ENCODE measurements at regions not wholly inside any gene's neighbourhood (a gene's known extent, or its start where the extent isn't known, plus 50 kb on each side); places are given as distances from the start of the nearest gene placed in this dataset.
"Not testable (repeated sequence)": the region's sequence is repeated elsewhere in the genome, so short reads cannot be mapped to it uniquely, and the experiment has no call there.

DNA sequence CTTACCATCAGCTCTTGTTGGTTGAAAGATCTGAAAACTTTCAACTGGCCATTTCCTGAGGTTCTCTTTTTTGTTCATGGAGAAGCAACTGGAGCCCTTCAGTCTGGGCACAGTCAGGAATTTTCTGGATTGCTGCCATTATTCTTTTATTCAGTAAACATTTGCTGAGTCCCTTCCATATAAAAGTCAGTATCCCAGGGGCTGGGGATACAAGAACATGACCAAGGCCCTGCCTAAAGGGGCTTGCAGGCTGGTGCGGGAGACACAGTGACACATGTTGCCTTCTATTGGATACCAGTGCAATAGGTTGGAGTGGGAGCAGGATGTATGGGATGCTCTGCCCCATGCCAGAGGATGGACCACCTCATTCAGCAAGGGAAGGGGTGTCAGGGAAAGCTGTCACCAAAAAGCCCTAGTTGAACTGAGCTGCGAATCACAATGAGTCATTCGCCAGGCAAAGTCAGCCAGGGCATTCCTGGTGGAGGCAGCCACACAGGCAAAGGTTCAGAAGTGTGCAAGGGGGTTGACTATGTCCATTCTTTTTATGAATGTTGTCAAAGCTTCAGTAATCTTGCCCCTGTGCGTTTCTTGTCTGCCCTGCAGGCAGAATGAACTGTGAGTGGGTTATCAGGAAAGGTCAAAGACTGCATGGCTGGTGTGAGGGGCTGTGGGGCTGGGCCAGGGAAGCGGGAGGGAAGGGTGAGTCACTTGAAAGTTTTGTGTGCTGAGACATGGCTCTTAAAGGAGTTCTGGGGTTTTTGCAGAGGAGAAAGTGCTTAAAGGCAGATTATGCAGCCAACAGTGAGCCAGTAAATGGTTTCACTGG lies 395.9 kb downstream of the KCNRG start:
- H3K4me3 ChIP-seq (ENCODE audit: low read length) = no peak overlapping the region
- H3K9me3 ChIP-seq (ENCODE audit: low read depth, low read length) = no peaks in the 10 kb centered on the region
- H3K27me3 ChIP-seq (ENCODE audit: insufficient read depth, low read length) = no peaks in the 10 kb centered on the region
- no peaks in the 10 kb centered on the region for H3K4me1 ChIP-seq (ENCODE audit: insufficient read depth, low read length)

DNA sequence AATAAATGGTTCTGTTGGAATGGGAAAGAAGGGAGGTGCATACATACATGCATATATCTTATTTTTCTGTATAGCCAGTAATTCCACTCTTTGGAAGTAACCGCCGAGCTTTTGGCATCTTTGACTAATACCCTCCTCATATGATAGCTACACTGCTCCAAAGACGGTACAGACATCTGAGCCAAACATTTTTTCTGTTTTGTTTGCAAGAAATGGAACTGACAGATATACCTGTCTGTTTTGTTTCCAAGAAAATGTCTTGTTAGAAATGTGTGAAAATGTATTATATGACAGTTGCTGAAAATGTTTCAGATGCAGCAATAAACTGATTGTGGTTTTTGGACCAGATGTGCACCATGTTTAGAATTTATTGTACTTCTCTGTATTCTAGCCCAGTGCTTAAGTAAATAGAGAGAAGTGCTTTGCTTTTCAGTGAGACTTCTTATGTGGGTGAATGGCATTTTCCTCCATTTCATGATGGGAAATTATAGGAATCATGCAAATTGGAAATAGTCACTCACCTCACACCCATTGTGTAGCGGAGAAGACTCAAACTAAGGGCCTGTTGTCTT lies 396.9 kb downstream of the KCNRG start:
- Histone ChIP-seq H3K4me3 (ENCODE audit: low read length) (no peak overlapping the region), H3K27me3 (ENCODE audit: insufficient read depth, low read length) (no peaks in the 10 kb centered on the region), H3K9me3 (ENCODE audit: low read depth, low read length) (no peaks in the 10 kb centered on the region), H3K4me1 (ENCODE audit: insufficient read depth, low read length) (no peaks in the 10 kb centered on the region)

- Histone ChIP-seq H3K4me1 (ENCODE audit: insufficient read depth, low read length) (no peaks in the 10 kb centered on the region), H3K27me3 (ENCODE audit: insufficient read depth, low read length) (no peaks in the 10 kb centered on the region), H3K9me3 (ENCODE audit: low read depth, low read length) (no peaks in the 10 kb centered on the region)
Observed at GRCh38 chr13:50414640-50415039, 399.4 kb downstream of the KCNRG start.

DNA sequence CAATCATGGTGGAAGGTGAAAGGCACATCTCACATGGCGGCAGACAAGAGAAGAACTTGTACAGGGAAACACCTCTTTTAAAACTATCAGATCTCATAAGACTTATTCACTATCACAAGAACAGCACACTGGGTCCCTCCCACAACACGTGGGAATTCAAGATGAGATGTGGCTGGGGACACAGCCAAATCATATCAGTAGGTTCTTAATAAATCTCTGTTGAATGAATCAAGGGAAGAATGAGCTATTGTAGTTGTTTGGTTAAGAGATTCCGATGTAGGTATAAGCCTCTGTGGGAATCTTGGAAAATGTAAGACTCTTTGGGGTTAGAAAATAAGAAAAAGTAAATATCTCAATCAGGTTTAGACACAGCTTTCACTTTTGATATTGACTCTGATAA lies 400.2 kb downstream of the KCNRG start:
- no peaks in the 10 kb centered on the region for H3K27me3 ChIP-seq (ENCODE audit: insufficient read depth, low read length)
- no peaks in the 10 kb centered on the region for H3K4me1 ChIP-seq (ENCODE audit: insufficient read depth, low read length)
- H3K4me3 ChIP-seq (ENCODE audit: low read length) = no peak overlapping the region
- H3K9me3 ChIP-seq (ENCODE audit: low read depth, low read length) = no peaks in the 10 kb centered on the region

More at GRCh38 chr13:50414640-50415039, 399.4 kb downstream of the KCNRG start:
- H3K4me3 ChIP-seq (ENCODE audit: low read length) = no peak overlapping the region

DNA sequence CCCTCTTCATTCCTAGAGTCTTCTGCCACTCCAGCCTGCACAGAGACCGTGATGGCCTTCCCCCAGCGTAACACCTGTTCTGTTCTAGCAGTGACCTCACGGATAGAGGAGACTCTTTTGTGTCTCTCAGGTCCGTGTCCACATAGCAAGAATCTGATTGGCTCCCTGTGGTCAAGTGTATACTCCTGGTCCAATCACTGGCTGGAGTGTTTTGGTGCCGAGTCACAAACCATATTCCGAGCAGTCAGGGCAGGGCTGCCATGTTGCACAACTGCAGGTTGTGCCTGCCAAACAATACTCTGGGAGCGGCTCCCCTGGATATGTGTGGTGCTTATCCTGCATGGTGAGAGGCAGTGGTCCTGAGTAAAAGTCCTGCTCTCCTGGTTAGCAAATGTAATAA lies 402.4 kb downstream of the KCNRG start:
- Histone ChIP-seq H3K27me3 (ENCODE audit: insufficient read depth, low read length) (no peaks in the 10 kb centered on the region), H3K4me3 (ENCODE audit: low read length) (no peak overlapping the region), H3K4me1 (ENCODE audit: insufficient read depth, low read length) (no peaks in the 10 kb centered on the region), H3K9me3 (ENCODE audit: low read depth, low read length) (no peaks in the 10 kb centered on the region)

GRCh38 chr13:50419331-50419865 lies 404.2 kb downstream of the KCNRG start:
- Histone ChIP-seq H3K27me3 (ENCODE audit: insufficient read depth, low read length) (no peaks in the 10 kb centered on the region), H3K4me3 (ENCODE audit: low read length) (no peak overlapping the region), H3K9me3 (ENCODE audit: low read depth, low read length) (no peaks in the 10 kb centered on the region), H3K4me1 (ENCODE audit: insufficient read depth, low read length) (no peaks in the 10 kb centered on the region)

DNA sequence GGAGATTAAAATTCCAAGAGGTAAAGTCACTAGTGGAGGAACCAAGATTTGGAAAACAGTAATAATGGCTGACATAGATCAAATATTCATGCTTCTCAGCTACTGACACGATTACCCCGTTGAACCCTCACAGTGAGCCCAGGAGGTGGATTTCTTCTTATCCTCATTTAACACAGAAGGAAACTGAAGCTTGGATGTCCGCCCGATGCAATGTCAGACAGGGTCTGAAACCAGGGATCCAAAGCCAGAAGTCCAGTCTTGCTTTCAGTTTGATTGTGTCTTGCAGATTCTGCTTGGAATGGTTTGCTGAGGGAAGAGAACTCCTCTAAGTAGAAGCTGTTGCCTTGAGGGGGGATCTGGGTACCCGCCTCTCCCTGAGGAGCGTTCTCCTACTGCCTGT lies 404.7 kb downstream of the KCNRG start:
- Histone ChIP-seq H3K4me3 (ENCODE audit: low read length) (no peak overlapping the region), H3K27me3 (ENCODE audit: insufficient read depth, low read length) (no peaks in the 10 kb centered on the region), H3K9me3 (ENCODE audit: low read depth, low read length) (no peaks in the 10 kb centered on the region), H3K4me1 (ENCODE audit: insufficient read depth, low read length) (no peaks in the 10 kb centered on the region)

DNA sequence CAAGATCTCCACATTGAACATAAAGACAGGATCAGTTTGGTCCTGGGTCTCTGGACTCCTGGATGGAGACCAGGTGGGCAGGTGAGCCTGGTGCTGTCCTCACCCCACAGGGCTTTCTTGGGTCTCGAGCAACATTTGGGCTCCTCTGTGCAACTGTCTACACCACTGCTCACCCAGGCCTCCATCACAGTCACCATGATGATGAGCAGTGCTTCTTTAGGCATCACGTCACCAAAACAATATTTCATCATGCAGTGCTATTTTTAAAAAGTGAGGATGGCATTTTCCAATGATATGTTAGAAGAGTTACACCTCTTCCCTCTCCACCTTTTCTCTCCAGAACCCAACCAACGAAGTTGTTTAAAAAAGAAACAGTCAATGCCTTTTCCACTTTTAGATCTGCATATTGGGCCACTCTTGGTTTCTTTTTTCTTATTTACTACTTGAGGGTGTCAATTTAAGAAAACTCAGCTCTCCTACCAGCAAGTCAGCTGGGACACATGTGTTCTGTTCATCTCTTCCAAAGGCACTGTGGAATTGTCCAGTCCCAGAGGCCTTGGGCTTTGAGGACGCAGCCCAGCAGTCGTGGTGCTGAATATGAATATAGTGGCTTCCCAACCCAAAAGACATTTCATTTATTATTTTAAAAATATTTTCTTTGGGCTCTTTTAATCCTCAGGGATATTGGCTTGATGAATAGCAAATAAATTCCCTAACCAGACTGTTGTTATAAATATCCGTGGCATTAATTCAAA lies 405.7 kb downstream of the KCNRG start:
- H3K9me3 ChIP-seq (ENCODE audit: low read depth, low read length) = no peaks in the 10 kb centered on the region
- H3K4me1 ChIP-seq (ENCODE audit: insufficient read depth, low read length) = peaks cover 6% of the 10 kb centered on the region
- no peak overlapping the region for H3K4me3 ChIP-seq (ENCODE audit: low read length)
- H3K27me3 ChIP-seq (ENCODE audit: insufficient read depth, low read length) = no peaks in the 10 kb centered on the region

DNA sequence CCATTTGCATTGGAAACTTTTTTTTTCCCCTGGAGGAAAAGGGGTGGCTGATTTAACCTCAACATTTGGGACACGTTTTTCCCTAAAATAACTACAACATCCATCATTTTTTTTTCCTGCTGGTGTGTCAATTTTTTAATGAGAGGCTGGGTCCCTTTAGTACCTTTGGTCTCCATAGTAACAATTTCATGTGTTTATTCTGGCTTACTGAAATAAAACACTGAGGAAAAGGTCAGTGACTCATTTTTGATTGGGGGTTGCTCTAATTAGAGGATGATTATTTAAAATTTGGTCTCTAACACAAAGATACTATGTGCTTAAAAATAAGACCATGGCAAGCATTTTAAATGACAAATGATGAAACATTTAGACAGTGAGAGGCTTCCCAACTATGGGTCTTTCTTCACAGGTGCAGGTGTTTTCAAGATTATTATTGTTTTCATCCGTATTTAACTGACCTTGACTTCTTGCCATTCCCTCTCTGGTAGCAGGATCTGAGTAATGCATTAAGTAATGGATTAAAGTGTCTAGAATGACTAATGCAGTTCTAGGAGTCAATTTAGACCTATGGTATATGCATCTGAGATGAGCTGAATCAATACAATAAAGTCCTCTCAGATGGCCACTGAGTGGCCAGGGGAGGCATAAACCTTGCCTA lies 406.4 kb downstream of the KCNRG start:
- Histone ChIP-seq H3K4me1 (ENCODE audit: insufficient read depth, low read length) (peaks cover 8% of the 10 kb centered on the region), H3K4me3 (ENCODE audit: low read length) (no peak overlapping the region), H3K9me3 (ENCODE audit: low read depth, low read length) (no peaks in the 10 kb centered on the region), H3K27me3 (ENCODE audit: insufficient read depth, low read length) (no peaks in the 10 kb centered on the region)

DNA sequence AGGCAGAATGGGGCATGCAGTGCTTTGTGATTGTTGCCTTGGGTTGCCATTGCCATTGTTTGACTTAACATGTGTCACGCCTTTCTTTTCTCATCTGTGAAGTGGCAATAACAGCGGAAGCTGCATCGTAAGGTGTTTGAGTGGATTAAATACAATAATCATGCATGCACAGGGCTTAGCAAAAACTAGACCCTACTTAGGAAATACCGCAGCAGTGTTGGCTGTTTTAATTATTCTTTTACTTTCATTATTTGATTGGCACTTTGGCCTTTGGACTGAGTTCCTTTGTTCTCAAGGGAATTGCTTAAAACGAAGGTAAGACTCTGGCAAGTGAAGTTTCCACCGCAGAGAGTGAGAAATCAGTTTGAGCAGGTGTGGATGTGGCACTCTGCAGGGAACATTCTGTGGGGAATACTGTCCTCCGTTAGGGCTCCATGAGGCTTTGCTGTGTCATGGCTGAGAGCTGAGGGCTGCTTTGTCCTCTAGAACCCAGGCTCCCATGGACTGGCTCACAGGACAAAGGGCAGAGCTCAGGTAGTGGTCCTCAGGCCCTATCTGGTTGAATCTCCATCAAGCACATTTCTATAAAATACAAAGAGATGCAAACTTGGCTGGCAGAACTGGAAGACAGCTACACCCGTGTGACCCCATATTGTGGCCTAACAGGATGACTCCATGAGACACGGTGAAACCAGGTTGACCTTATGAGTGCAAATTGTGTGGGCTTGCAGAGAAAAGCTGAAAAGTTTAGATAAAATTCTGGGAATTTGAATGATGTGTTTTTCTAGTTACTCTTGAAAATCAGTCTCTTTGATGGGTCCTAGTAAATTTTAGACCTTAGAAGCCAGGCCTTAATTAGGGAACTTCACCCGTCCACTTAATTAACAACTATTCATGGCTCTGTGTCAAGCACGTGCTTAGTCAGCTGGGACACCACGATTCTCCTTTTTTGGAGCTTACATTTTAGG lies 407.2 kb downstream of the KCNRG start:
- Histone ChIP-seq H3K4me3 (ENCODE audit: low read length) (no peak overlapping the region), H3K27me3 (ENCODE audit: insufficient read depth, low read length) (no peaks in the 10 kb centered on the region), H3K9me3 (ENCODE audit: low read depth, low read length) (no peaks in the 10 kb centered on the region), H3K4me1 (ENCODE audit: insufficient read depth, low read length) (peaks cover 8% of the 10 kb centered on the region)

DNA sequence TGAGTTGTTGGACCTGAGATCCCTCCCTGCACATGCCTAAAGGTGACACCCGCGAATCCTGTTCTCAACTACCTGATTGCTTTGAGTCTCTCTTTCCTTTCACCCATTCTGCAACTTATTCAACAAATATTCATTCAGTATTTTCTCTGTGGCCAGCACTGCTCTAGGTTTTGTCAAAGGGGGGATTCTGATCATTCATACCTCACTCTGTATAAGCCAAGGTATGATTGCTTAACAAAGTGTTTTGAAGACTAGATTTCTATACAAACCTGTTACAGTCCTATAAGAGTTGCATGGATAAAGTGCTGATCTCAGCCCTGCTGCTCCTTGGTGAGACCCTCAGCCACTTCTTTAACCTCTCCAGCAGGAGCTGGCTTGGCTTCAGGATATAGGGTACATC lies 409.7 kb downstream of the KCNRG start:
- Histone ChIP-seq H3K4me1 (ENCODE audit: insufficient read depth, low read length) (peaks cover 8% of the 10 kb centered on the region), H3K9me3 (ENCODE audit: low read depth, low read length) (no peaks in the 10 kb centered on the region), H3K4me3 (ENCODE audit: low read length) (no peak overlapping the region), H3K27me3 (ENCODE audit: insufficient read depth, low read length) (no peaks in the 10 kb centered on the region)

- Histone ChIP-seq H3K4me1 (ENCODE audit: insufficient read depth, low read length) (peaks cover 8% of the 10 kb centered on the region), H3K9me3 (ENCODE audit: low read depth, low read length) (no peaks in the 10 kb centered on the region), H3K27me3 (ENCODE audit: insufficient read depth, low read length) (no peaks in the 10 kb centered on the region), H3K4me3 (ENCODE audit: low read length) (no peak overlapping the region)
Observed at GRCh38 chr13:50425772-50426171, 410.5 kb downstream of the KCNRG start.

- no peak overlapping the region for H3K4me3 ChIP-seq (ENCODE audit: low read length)
- H3K27me3 ChIP-seq (ENCODE audit: insufficient read depth, low read length) = no peaks in the 10 kb centered on the region
- peaks cover 8% of the 10 kb centered on the region for H3K4me1 ChIP-seq (ENCODE audit: insufficient read depth, low read length)
- H3K9me3 ChIP-seq (ENCODE audit: low read depth, low read length) = no peaks in the 10 kb centered on the region
Observed at GRCh38 chr13:50426927-50427326, 411.7 kb downstream of the KCNRG start.

DNA sequence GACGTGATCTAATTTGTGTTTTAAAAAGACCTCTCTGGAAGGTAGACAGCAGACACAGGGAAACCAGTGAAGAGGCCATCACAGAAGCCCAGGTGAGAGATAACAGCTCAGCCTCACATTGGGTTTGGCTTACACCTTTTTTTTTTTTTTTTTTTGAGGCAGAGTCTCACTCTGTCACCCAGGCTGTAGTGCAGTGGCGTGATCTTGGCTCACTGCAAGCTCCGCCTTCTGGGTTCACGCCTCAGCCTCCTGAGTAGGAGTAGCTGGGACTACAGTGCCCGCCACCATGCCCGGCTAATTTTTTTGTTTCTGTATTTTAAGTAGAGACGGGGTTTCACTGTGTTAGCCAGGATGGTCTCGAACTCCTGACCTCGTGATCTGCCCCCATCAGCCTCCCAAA lies 412.3 kb downstream of the KCNRG start:
- H3K9me3 ChIP-seq (ENCODE audit: low read depth, low read length); H3K4me1 ChIP-seq (ENCODE audit: insufficient read depth, low read length); H3K4me3 ChIP-seq (ENCODE audit: low read length); H3K27me3 ChIP-seq (ENCODE audit: insufficient read depth, low read length): not testable (repeated sequence)

Measured in mononuclear cell (primary cell).